Cardiac muscle cell (in vitro differentiated cells and primary cell): ENCODE measurements at regions not wholly inside any gene's neighbourhood (a gene's known extent, or its start where the extent isn't known, plus 50 kb on each side); places are given as distances from the start of the nearest gene placed in this dataset.

Experiments used
- DNase-seq, 2 donors: peaks; one replicate each; pipeline versions ENCODE4 v3.0.0 to v3.0.0-alpha.2; 2010 to 2017; ENCODE audit warnings: low read depth in 1 of 2, low spot score in 1 of 2
- H3K27ac ChIP-seq: fragments of 200-600 bp; sonication (generic); 2 replicates; pipeline ENCODE4 v1.5.1; 2016
- H3K27me3 ChIP-seq: fragments of 200-600 bp; sonication (generic); 2 replicates; pipeline ENCODE4 v1.6.0; 2016; ENCODE audit warnings: control low read depth
- H3K36me3 ChIP-seq: fragments of 200-600 bp; sonication (generic); 2 replicates; pipeline ENCODE4 v1.5.1; 2016; ENCODE audit warnings: control low read depth
- H3K4me1 ChIP-seq: fragments of 200-600 bp; sonication (generic); 2 replicates; pipeline ENCODE4 v1.8.1; 2017; ENCODE audit warnings: low read depth, mild to moderate bottlenecking, mixed run types
- H3K4me3 ChIP-seq: fragments of 200-600 bp; sonication (generic); 2 replicates; pipeline ENCODE4 v1.5.1; 2016; ENCODE audit warnings: mild to moderate bottlenecking
- H3K9me3 ChIP-seq: fragments of 200-600 bp; sonication (generic); 2 replicates; pipeline ENCODE4 v1.5.1; 2017; ENCODE audit warnings: low read depth, mild to moderate bottlenecking, control low read depth
- TF ChIP-seq, protein P1 (sequence below): IDR thresholded peaks from 2 replicates; pipeline ENCODE4 v1.5.1; 2012; ENCODE audit warnings: low read depth, mild to moderate bottlenecking, low read length

DNA sequence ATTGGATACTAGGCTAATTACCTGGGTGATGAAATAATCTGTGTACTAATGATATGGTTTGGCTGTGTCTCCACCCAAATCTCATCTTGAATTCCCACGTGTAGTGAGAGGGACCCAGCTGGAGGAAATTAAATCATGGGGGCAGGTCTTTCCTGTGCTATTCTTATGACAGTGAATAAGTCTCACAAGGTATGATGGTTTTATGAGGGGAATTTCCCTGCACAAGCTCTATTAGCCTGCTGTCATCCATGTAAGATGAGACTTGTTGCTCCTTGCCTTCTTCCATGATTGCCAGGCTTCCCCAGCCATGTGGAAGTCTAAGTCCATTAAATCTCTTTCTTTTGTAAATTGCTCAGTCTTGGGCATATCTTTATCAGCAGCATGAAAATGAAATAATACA is 394.1 kb upstream of the SYT4 start:
- Histone ChIP-seq H3K27ac (no peak overlapping the region), H3K4me1 (no peaks in the 10 kb centered on the region), H3K4me3 (no peak overlapping the region), H3K9me3 (no peaks in the 10 kb centered on the region), H3K27me3 (no peaks in the 10 kb centered on the region), H3K36me3 (no peaks in the 10 kb centered on the region)
- TF ChIP-seq, protein P1, sequence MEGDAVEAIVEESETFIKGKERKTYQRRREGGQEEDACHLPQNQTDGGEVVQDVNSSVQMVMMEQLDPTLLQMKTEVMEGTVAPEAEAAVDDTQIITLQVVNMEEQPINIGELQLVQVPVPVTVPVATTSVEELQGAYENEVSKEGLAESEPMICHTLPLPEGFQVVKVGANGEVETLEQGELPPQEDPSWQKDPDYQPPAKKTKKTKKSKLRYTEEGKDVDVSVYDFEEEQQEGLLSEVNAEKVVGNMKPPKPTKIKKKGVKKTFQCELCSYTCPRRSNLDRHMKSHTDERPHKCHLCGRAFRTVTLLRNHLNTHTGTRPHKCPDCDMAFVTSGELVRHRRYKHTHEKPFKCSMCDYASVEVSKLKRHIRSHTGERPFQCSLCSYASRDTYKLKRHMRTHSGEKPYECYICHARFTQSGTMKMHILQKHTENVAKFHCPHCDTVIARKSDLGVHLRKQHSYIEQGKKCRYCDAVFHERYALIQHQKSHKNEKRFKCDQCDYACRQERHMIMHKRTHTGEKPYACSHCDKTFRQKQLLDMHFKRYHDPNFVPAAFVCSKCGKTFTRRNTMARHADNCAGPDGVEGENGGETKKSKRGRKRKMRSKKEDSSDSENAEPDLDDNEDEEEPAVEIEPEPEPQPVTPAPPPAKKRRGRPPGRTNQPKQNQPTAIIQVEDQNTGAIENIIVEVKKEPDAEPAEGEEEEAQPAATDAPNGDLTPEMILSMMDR: no peak
- DNase-seq: no peak

DNA sequence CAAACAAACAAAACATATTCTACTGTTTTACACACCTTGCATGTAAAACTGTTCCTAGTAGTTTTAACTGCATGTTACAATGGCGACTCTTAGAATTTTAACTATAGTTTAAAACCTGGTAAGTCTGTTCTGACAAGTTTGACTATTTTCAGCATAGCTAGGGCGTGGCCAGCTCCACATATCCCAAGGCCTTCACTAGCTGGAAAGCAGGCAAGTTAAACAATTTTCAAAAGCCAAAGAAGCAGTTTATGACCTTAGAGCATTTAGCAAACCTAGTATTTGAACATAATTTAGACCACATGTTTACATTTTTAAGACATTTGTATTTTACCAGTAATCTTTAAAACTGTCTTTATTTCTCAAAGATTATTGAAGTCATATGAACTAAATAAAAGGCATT is 402.8 kb upstream of the SYT4 start:
- Histone ChIP-seq H3K27me3 (no peaks in the 10 kb centered on the region), H3K9me3 (no peaks in the 10 kb centered on the region), H3K36me3 (no peaks in the 10 kb centered on the region), H3K4me3 (no peak overlapping the region), H3K4me1 (no peaks in the 10 kb centered on the region), H3K27ac (no peak overlapping the region)
- TF ChIP-seq, protein P1: no peak
- DNase-seq: no peak

DNA sequence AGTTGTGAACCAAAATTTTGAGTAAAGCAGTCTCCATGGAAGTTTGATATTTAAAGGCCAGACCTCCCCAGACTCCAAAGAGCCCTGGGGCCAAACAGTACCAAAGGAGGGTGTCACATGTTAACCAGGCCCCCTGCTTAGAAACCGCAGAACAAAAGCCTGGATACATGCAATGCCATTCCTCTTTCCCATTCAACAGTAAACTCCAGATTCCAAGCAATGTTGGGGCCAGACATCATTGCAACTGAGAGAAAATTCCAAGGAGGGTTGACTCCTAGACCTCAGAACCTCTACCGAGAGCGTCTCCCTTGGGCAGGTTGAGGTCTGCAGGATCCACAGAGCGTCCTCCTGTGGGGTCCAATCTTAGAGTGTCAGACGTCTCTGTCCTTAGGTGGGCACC is 404.4 kb upstream of the SYT4 start:
- TF ChIP-seq, protein P1: no peak

DNA sequence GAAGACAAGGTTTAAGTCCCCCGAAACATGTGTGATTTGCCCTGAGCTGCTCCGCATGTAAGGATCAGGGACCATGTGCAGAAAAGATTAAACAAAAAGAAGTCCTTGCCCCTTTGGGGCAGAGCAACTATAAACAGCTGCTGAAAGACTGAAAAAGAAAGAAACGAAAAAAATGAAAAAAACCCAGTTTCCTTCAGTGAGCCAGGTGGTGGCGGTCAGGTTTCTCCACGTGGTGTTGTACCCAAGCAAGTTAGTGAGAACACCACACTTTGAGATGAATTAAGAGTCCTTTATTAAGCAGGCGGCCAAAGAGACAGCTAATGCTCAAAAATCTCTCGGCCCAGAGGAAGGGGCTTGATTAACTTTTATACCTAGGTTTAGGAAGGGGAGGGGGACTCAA is 404.9 kb upstream of the SYT4 start:
- TF ChIP-seq, protein P1: no peak
- Histone ChIP-seq H3K4me1 (no peaks in the 10 kb centered on the region), H3K4me3 (no peak overlapping the region), H3K27me3 (no peaks in the 10 kb centered on the region), H3K9me3 (no peaks in the 10 kb centered on the region), H3K36me3 (no peaks in the 10 kb centered on the region), H3K27ac (no peak overlapping the region)
- DNase-seq: no peak

More for the DNA sequence above, 404.4 kb upstream of the SYT4 start:
- DNase-seq: no peak
- Histone ChIP-seq H3K36me3 (no peaks in the 10 kb centered on the region), H3K27me3 (no peaks in the 10 kb centered on the region), H3K4me3 (no peak overlapping the region), H3K4me1 (no peaks in the 10 kb centered on the region), H3K27ac (no peak overlapping the region), H3K9me3 (no peaks in the 10 kb centered on the region)

DNA sequence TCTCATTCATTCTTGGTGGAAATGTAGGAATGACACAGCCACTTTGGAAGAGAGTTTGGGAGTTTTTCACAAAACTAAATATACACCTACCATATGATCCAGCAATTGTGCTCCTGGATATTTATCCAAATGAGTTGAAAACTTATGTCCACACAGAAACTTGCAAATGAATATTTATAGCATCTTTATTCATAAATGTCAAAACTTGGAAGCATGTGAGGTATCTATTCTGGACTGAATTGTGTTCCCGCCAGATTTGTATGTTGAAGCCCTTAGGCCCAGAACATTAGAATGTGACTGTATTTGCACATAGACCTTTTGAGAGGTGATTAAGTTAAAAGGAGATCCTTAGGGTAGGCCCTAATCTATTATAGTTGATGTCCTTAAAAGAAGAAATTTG is 409.4 kb upstream of the SYT4 start:
- Histone ChIP-seq H3K9me3 (no peaks in the 10 kb centered on the region), H3K27ac (no peak overlapping the region), H3K27me3 (no peaks in the 10 kb centered on the region), H3K36me3 (no peaks in the 10 kb centered on the region), H3K4me3 (no peak overlapping the region), H3K4me1 (no peaks in the 10 kb centered on the region)
- TF ChIP-seq, protein P1: no peak
- DNase-seq: no peak

DNA sequence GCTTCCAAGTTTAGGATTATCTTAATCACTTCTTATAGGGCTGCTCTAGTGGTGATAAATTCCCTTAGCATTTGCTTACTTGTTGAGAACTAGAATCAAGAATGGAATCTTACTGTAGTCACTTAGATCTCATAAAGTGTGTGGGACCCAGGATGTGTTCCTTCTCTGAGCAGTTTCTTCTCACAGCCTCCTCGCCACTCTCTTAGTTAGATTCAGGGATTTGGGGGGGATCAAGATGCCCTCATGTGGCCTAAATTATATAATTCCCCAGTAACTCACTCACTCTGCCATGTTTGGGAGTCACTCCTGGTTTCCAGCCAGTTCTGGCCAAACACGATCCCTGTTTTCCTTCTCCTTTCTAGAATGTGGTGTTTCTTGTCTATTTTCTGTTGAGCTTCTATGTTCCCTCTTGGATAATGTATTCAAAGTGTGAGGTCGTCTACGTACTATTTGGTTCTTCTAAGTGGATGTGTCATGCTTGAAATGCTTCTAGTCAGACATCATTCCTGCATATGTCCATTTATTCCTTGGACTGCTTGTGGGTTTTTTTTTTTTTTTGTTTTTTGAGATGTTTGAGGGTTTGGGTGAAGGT is 414.9 kb upstream of the SYT4 start:
- Histone ChIP-seq H3K4me1 (no peaks in the 10 kb centered on the region), H3K4me3 (no peak overlapping the region), H3K9me3 (no peaks in the 10 kb centered on the region), H3K36me3 (no peaks in the 10 kb centered on the region), H3K27ac (no peak overlapping the region), H3K27me3 (no peaks in the 10 kb centered on the region)
- TF ChIP-seq, protein P1: no peak
- no peak for DNase-seq
